SKM-1 treated with dmso at 0.1 percent for 144 hours (cell line): ENCODE measurements at regions not wholly inside any gene's neighbourhood (a gene's known extent, or its start where the extent isn't known, plus 50 kb on each side); places are given as distances from the start of the nearest gene placed in this dataset.

ENCODE experiments used
- DNase-seq: peaks from one replicate; lab custom pipeline; 2025; ENCODE audit not compliant: unreplicated experiment; lab: John Stamatoyannopoulos, UW

DNA sequence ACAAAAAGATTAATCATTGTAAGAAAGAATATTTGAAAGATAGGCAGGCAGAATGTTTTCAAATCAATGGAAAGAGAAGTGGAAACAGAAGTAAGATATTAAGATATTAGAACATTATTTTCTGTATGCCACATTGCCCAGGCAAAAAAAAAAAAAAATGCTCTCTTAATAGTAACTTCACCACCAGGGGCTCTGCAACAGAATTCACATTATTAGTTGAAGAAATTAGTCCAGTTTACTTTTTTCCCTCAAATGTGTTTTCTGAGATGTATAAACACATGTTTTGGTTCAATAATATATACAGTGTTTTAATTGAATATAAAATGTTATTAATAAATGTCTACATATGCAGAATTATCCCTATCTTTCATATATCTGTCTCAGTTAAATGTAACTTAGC is 78.0 kb upstream of the ADAD1 start:
- no peak for DNase-seq

GRCh38 chr4:122305853-122306252 is 73.0 kb upstream of the ADAD1 start:
- no peak for DNase-seq

DNA sequence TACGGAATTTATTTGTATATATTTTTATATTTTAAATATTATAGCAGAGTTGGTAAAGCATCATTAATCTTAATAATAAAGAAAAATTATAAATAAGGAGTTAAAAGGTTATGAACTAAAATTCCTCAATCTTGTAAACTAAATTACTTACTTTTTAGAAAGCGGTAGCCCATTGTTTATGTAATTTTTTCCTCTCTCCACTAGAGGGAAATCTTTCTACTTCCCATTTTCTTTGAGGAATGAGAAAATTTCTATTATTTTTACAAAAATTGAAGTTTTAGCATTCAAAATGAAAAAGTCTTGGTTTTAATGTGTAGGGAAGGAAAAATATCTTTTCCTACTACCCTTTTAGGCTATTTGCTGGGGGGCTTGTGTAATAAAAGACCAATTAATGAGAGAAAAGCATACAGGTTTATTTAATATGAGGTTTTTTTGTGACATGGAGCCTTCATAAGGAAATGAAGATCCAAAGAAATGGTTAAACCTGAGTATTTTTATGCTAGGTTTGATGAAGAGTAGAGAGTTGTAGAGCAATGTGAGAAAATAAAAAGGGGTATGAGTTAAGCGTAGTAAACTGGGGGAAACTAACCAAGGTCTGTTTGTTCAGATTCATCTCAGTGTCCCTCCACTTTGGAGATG is 68.7 kb upstream of the ADAD1 start:
- peak; percentile 12 for DNase-seq

- no peak for DNase-seq
Observed at GRCh38 chr4:122313006-122313646, 65.7 kb upstream of the ADAD1 start.

GRCh38 chr4:122326908-122327307 is 51.9 kb upstream of the ADAD1 start:
- DNase-seq: no peak

- no peak for DNase-seq
Observed at GRCh38 chr4:122328893-122329292, 49.9 kb upstream of the ADAD1 start.
